Fibroblast of pulmonary artery (primary cell): ENCODE measurements at regions not wholly inside any gene's neighbourhood (a gene's known extent, or its start where the extent isn't known, plus 50 kb on each side); places are given as distances from the start of the nearest gene placed in this dataset.
A peak's percentile ranks its signal among the peaks of the same experiment; 100 is the strongest.

ENCODE experiments used
- DNase-seq: peaks from one replicate; pipeline ENCODE4 v3.0.0-alpha.2; 2010; ENCODE audit warnings: low read depth
- H3K4me3 ChIP-seq: replicated peaks from 2 replicates; pipeline ENCODE4 v1.5.1; 2011; ENCODE audit warnings: low read depth, mild to moderate bottlenecking, control low read depth, low read length, moderate library complexity
- CTCF ChIP-seq: IDR thresholded peaks from 2 replicates; pipeline ENCODE4 v1.5.1; 2011; ENCODE audit warnings: mild to moderate bottlenecking, control low read depth, low read length, inconsistent platforms; ENCODE audit errors: missing control alignments

- no peak for TF ChIP-seq CTCF
- DNase-seq = no peak
Observed at GRCh38 chr13:82800391-82800790, 1081.9 kb downstream of the SLITRK1 start.

GRCh38 chr13:82797876-82798275, 1084.4 kb downstream of the SLITRK1 start:
- H3K4me3 ChIP-seq = no peak overlapping the region
- no peak for DNase-seq
- TF ChIP-seq CTCF = no peak

More at GRCh38 chr13:82800391-82800790, 1081.9 kb downstream of the SLITRK1 start:
- no peak overlapping the region for H3K4me3 ChIP-seq

- no peak for TF ChIP-seq CTCF
- DNase-seq = no peak
- no peak overlapping the region for H3K4me3 ChIP-seq
Observed at GRCh38 chr13:82791035-82791434, 1091.2 kb downstream of the SLITRK1 start.

- H3K4me3 ChIP-seq = no peak overlapping the region
- TF ChIP-seq CTCF = no peak
- DNase-seq = peak; percentile 27
Observed at GRCh38 chr13:82772816-82773215, 1109.5 kb downstream of the SLITRK1 start.

GRCh38 chr13:82766732-82767321, 1115.4 kb downstream of the SLITRK1 start:
- no peak for DNase-seq
- H3K4me3 ChIP-seq = no peak overlapping the region
- no peak for TF ChIP-seq CTCF

GRCh38 chr13:82758044-82758443, 1124.2 kb downstream of the SLITRK1 start:
- TF ChIP-seq CTCF = peak; percentile 44
- no peak overlapping the region for H3K4me3 ChIP-seq
- peak; percentile 56 for DNase-seq

- H3K4me3 ChIP-seq = no peak overlapping the region
- TF ChIP-seq CTCF = no peak
- DNase-seq = no peak
Observed at GRCh38 chr13:82751206-82751605, 1131.1 kb downstream of the SLITRK1 start.
